ENCODE measurements at regions not wholly inside any gene's neighbourhood (a gene's known extent, or its start where the extent isn't known, plus 50 kb on each side); places are given as distances from the start of the nearest gene placed in this dataset.

GRCh38 chr14:82328442-82328841 lies 794.8 kb upstream of the SEL1L start:
- Histone ChIP-seq H3K27ac (no peak overlapping the region), H3K36me3 (no peaks in the 10 kb centered on the region), H3K9me3 (peaks cover 0 to 9% (median 0%) of the 10 kb centered on the region in 4 donors), H3K4me3 (no peak overlapping the region), H3K4me1 (no peaks in the 10 kb centered on the region), H3K27me3 (no peaks in the 10 kb centered on the region)
- WGBS, 2 donors = 90 to 92% methylated on average over 4 of the region's 4 CpGs
- no peak for TF ChIP-seq CTCF (IDR thresholded peaks at IDR 0.05)
- no peak for TF ChIP-seq POLR2AphosphoS5 (IDR thresholded peaks at IDR 0.05)
- intact Hi-C loops (cut with DNase I) = no loop called here
- no peak for DNase-seq

- intact Hi-C loops (cut with DNase I) = no loop called here
- 72 to 91% methylated on average over 2 of the region's 2 CpGs for WGBS, 2 donors
- H3K9me3 ChIP-seq = no peaks in the 10 kb centered on the region
- DNase-seq = no peak
- no peaks in the 10 kb centered on the region for H3K27me3 ChIP-seq
- H3K27ac ChIP-seq = no peak overlapping the region
- TF ChIP-seq POLR2AphosphoS5 (IDR thresholded peaks at IDR 0.05) (no peak), EP300 (IDR thresholded peaks at IDR 0.05) (no peak), CTCF (IDR thresholded peaks at IDR 0.05) (no peak), POLR2A (IDR thresholded peaks at IDR 0.05) (no peak)
- H3K4me3 ChIP-seq = no peak overlapping the region
- H3K4me1 ChIP-seq = no peaks in the 10 kb centered on the region
- H3K36me3 ChIP-seq = no peaks in the 10 kb centered on the region
Measured at GRCh38 chr14:82341261-82341810, 807.7 kb upstream of the SEL1L start.

- intact Hi-C loops (cut with DNase I) = no loop called here
- TF ChIP-seq EP300 (IDR thresholded peaks at IDR 0.05) = no peak
Measured at GRCh38 chr14:82342596-82342995, 808.9 kb upstream of the SEL1L start.

GRCh38 chr14:82345184-82345583 lies 811.5 kb upstream of the SEL1L start:
- H3K4me3 ChIP-seq = no peak overlapping the region
- TF ChIP-seq CTCF (IDR thresholded peaks at IDR 0.05) (no peak), POLR2AphosphoS5 (IDR thresholded peaks at IDR 0.05) (no peak)
- H3K27me3 ChIP-seq = no peaks in the 10 kb centered on the region
- H3K27ac ChIP-seq = no peak overlapping the region
- H3K36me3 ChIP-seq = no peaks in the 10 kb centered on the region
- no peaks in the 10 kb centered on the region for H3K9me3 ChIP-seq
- intact Hi-C loops (cut with DNase I) = no loop called here
- H3K4me1 ChIP-seq = no peaks in the 10 kb centered on the region
- no peak for DNase-seq

More at GRCh38 chr14:82342596-82342995, 808.9 kb upstream of the SEL1L start:
- DNase-seq = no peak
- H3K4me3 ChIP-seq = no peak overlapping the region
- no peaks in the 10 kb centered on the region for H3K4me1 ChIP-seq
- no peaks in the 10 kb centered on the region for H3K27me3 ChIP-seq
- no peaks in the 10 kb centered on the region for H3K9me3 ChIP-seq
- H3K27ac ChIP-seq = no peak overlapping the region
- no peaks in the 10 kb centered on the region for H3K36me3 ChIP-seq

GRCh38 chr14:82354126-82354525 lies 820.5 kb upstream of the SEL1L start:
- H3K27me3 ChIP-seq = no peaks in the 10 kb centered on the region
- no peak overlapping the region for H3K27ac ChIP-seq
- H3K4me3 ChIP-seq = no peak overlapping the region
- intact Hi-C loops (cut with DNase I) = no loop called here
- H3K9me3 ChIP-seq = peaks cover 0 to 5% (median 2%) of the 10 kb centered on the region in 4 donors
- H3K4me1 ChIP-seq = no peaks in the 10 kb centered on the region
- no peak for DNase-seq
- no peak for TF ChIP-seq POLR2A (IDR thresholded peaks at IDR 0.05)
- TF ChIP-seq EP300 (IDR thresholded peaks at IDR 0.05) = no peak
- TF ChIP-seq CTCF (IDR thresholded peaks at IDR 0.05) = no peak
- TF ChIP-seq POLR2AphosphoS5 (IDR thresholded peaks at IDR 0.05) = no peak
- no peaks in the 10 kb centered on the region for H3K36me3 ChIP-seq

All from sigmoid colon (tissue), 6 donors.